ENCODE measurements at regions not wholly inside any gene's neighbourhood (a gene's known extent, or its start where the extent isn't known, plus 50 kb on each side); places are given as distances from the start of the nearest gene placed in this dataset.

GRCh38 chr6:165119231-165120020, 190.0 kb downstream of the C6orf118 start:
- in situ Hi-C loops (cut with MboI; ENCODE audit: low sequenced_read_pairs) (no loop called here), dilution Hi-C loops (cut with HindIII; ENCODE audit: low sequenced_read_pairs, unreplicated experiment) (no loop called here), intact Hi-C loops (cut with micrococcal nuclease) (no loop called here)
- no peak overlapping the region for H2BK15ac ChIP-seq (ENCODE audit: low read depth, low read length)
- H3K27ac ChIP-seq (ENCODE audit: insufficient read depth, low read length) = no peak overlapping the region
- no peaks in the 10 kb centered on the region for H3K79me1 ChIP-seq (ENCODE audit: low read depth in 1 of 2, low read length in 2 of 2)
- POLR2A ChIA-PET (ENCODE audit: unreplicated experiment) = no interaction called here
- H3K9me1 ChIP-seq (ENCODE audit: insufficient read depth, low read length) = no peaks in the 10 kb centered on the region
- H3K9ac ChIP-seq (ENCODE audit: low read depth, low read length) = no peak overlapping the region
- no peak overlapping the region for H3K4me3 ChIP-seq (ENCODE audit: insufficient read depth, low read depth, low read length)
- no peak overlapping the region for H2BK120ac ChIP-seq (ENCODE audit: low read depth, low read length)
- BruUV-seq (replicated peaks) = no TSS peak
- H2BK20ac ChIP-seq (ENCODE audit: low read depth, low read length) = no peak overlapping the region
- no peaks in the 10 kb centered on the region for H3K27me3 ChIP-seq (ENCODE audit: control insufficient read depth, insufficient read depth, low read length)
- CTCF ChIA-PET = no interaction called here
- H2AK9ac ChIP-seq (replicated peaks; ENCODE audit: low read depth, low read length, poor library complexity) = no peak overlapping the region
- no peak overlapping the region for H2BK5ac ChIP-seq (ENCODE audit: low read depth, low read length, poor library complexity, severe bottlenecking)
- H3K23ac ChIP-seq (ENCODE audit: low read depth, low read length) = no peak overlapping the region
- no peak for ATAC-seq (ENCODE audit: low read depth)
- H3K4me1 ChIP-seq (ENCODE audit: control insufficient read depth, insufficient read depth, low read length) = no peaks in the 10 kb centered on the region
- H3K18ac ChIP-seq (ENCODE audit: low read depth, low read length) = no peak overlapping the region
- no peak overlapping the region for H3K14ac ChIP-seq (replicated peaks; ENCODE audit: low read depth, low read length)
- no peak overlapping the region for H4K91ac ChIP-seq (ENCODE audit: insufficient read depth, low read depth, low read length)
- H4K20me1 ChIP-seq (ENCODE audit: insufficient read depth, low read length) = no peaks in the 10 kb centered on the region
- H2AK5ac ChIP-seq (ENCODE audit: low read depth, low read length) = no peak overlapping the region
- no peak overlapping the region for H4K8ac ChIP-seq (ENCODE audit: low read depth in 2 of 2, low read length in 2 of 2)
- no peak overlapping the region for H4K5ac ChIP-seq (ENCODE audit: low read depth, low read length)
- H3K4me2 ChIP-seq (ENCODE audit: low read depth, low read length) = no peak overlapping the region
- no CpG with 5 or more reads among the region's 6 CpGs for WGBS, 2 experiments (ENCODE audit: extremely low coverage in 2 of 2, insufficient read length in 1 of 2)
- no peak overlapping the region for H3K56ac ChIP-seq (ENCODE audit: extremely low read depth, insufficient read depth, low read length)
- no peak for TF ChIP-seq RCOR1 (IDR thresholded peaks at IDR 0.05; ENCODE audit: insufficient replicate concordance, low read length)
- no peak for TF ChIP-seq CHD1 (IDR thresholded peaks at IDR 0.05; ENCODE audit: low read depth, low read length)
- TF ChIP-seq RFX5 (IDR thresholded peaks at IDR 0.05; ENCODE audit: low read depth, low read length) = no peak
- no peak for TF ChIP-seq POLR2A (IDR thresholded peaks at IDR 0.05; ENCODE audit: low read depth, low read length)
- TF ChIP-seq CEBPB (IDR thresholded peaks at IDR 0.05; ENCODE audit: low read depth, low read length) = no peak
- no peak for TF ChIP-seq MAFK (IDR thresholded peaks at IDR 0.05; ENCODE audit: low read depth, low read length)
- no peak for TF ChIP-seq FOS (IDR thresholded peaks at IDR 0.05; ENCODE audit: low read depth, low read length)
- no peak for TF ChIP-seq BHLHE40 (IDR thresholded peaks at IDR 0.05; ENCODE audit: low read depth, low read length)
- TF ChIP-seq RAD21 (IDR thresholded peaks at IDR 0.05; ENCODE audit: low read length) = no peak
- no peak for TF ChIP-seq USF2 (IDR thresholded peaks at IDR 0.05; ENCODE audit: low read depth, low read length)
- no peak for TF ChIP-seq MAZ (IDR thresholded peaks at IDR 0.05; ENCODE audit: borderline replicate concordance, low read depth, low read length)
- no peak for TF ChIP-seq NFE2L2 (IDR thresholded peaks at IDR 0.05; ENCODE audit: low read depth, low read length)
- no peak for TF ChIP-seq CTCF (conservative IDR thresholded peaks at IDR 0.05; ENCODE audit: low read depth, low read length)
- no peak for TF ChIP-seq MXI1 (IDR thresholded peaks at IDR 0.05; ENCODE audit: borderline replicate concordance, low read depth, low read length)
- no peak for TF ChIP-seq SMC3 (IDR thresholded peaks at IDR 0.05; ENCODE audit: low read depth, low read length)
- no peak for TF ChIP-seq ELK1 (IDR thresholded peaks at IDR 0.05; ENCODE audit: borderline replicate concordance, low read depth, low read length)
- no peak overlapping the region for H2AFZ ChIP-seq (replicated peaks; ENCODE audit: low read length, poor library complexity)
- H3K36me3 ChIP-seq (ENCODE audit: control insufficient read depth, insufficient read depth, low read length) = no peaks in the 10 kb centered on the region
- H3K9me3 ChIP-seq (ENCODE audit: control insufficient read depth, insufficient read depth, low read length) = peaks cover 10% of the 10 kb centered on the region
- DNase-seq = no peak
- H3K4ac ChIP-seq (ENCODE audit: low read depth, low read length) = no peak overlapping the region

Data from IMR-90 (cell line).